GM23248 (cell line): ENCODE measurements at regions not wholly inside any gene's neighbourhood (a gene's known extent, or its start where the extent isn't known, plus 50 kb on each side); places are given as distances from the start of the nearest gene placed in this dataset.

Experiments used
- DNase-seq: peaks from one replicate; pipeline ENCODE4 v3.0.0-alpha.2; 2015
- H2AFZ ChIP-seq: fragments of 200-600 bp; sonication (generic); 2 replicates; pipeline ENCODE4 v1.6.1; 2016; ENCODE audit warnings: antibody characterized with exemption
- H3F3A ChIP-seq: fragments of 200-600 bp; sonication (generic); 2 replicates; pipeline ENCODE4 v1.6.1; 2016; ENCODE audit warnings: mild to moderate bottlenecking, antibody characterized with exemption, mixed run types; ENCODE audit not compliant: insufficient read depth
- H3K27ac ChIP-seq: fragments of 200-600 bp; sonication (generic); 2 replicates; pipeline ENCODE4 v1.5.1; 2016; ENCODE audit warnings: mild to moderate bottlenecking
- H3K27me3 ChIP-seq: fragments of 200-600 bp; sonication (generic); replicated peaks from 2 replicates; pipeline ENCODE4 v1.6.1; 2016; ENCODE audit warnings: mild to moderate bottlenecking; ENCODE audit not compliant: insufficient read depth
- H3K36me3 ChIP-seq: fragments of 200-600 bp; sonication (generic); 2 replicates; pipeline ENCODE4 v1.6.1; 2016; ENCODE audit warnings: low read depth, mild to moderate bottlenecking
- H3K4me1 ChIP-seq: fragments of 200-600 bp; sonication (generic); 2 replicates; pipeline ENCODE4 v1.6.1; 2016; ENCODE audit warnings: mild to moderate bottlenecking; ENCODE audit not compliant: insufficient read depth
- H3K4me2 ChIP-seq: fragments of 200-600 bp; sonication (generic); one replicate; pipeline ENCODE4 v1.6.1; 2016; ENCODE audit warnings: mild to moderate bottlenecking; ENCODE audit not compliant: unreplicated experiment
- H3K4me3 ChIP-seq: fragments of 200-600 bp; sonication (generic); 2 replicates; pipeline ENCODE4 v1.5.1; 2016; ENCODE audit warnings: mild to moderate bottlenecking
- H3K79me2 ChIP-seq: fragments of 200-600 bp; sonication (generic); 2 replicates; pipeline ENCODE4 v1.6.1; 2016; ENCODE audit warnings: mild to moderate bottlenecking; ENCODE audit not compliant: insufficient read depth
- H3K9ac ChIP-seq: fragments of 200-600 bp; sonication (generic); 2 replicates; pipeline ENCODE4 v1.6.1; 2016; ENCODE audit warnings: mild to moderate bottlenecking
- H3K9me2 ChIP-seq: fragments of 200-600 bp; sonication (generic); 2 replicates; pipeline ENCODE4 v1.6.1; 2016; ENCODE audit warnings: mixed run types, mild to moderate bottlenecking, moderate library complexity; ENCODE audit not compliant: insufficient read depth
- H3K9me3 ChIP-seq: fragments of 200-600 bp; sonication (generic); one replicate; pipeline ENCODE4 v1.6.1; 2017; ENCODE audit warnings: low read depth
- H4K20me1 ChIP-seq: fragments of 200-600 bp; sonication (generic); 2 replicates; pipeline ENCODE4 v1.6.0; 2016; ENCODE audit not compliant: insufficient read depth
- EZH2 ChIP-seq: fragments of 200-600 bp; sonication (generic); IDR thresholded peaks from 2 replicates; pipeline ENCODE4 v1.6.1; 2018; ENCODE audit warnings: antibody characterized with exemption, mild to moderate bottlenecking; ENCODE audit not compliant: insufficient read depth, poor library complexity, severe bottlenecking
- EZH2phosphoT487 ChIP-seq: fragments of 200-600 bp; sonication (generic); IDR thresholded peaks from 2 replicates; pipeline ENCODE4 v1.6.1; 2018; ENCODE audit warnings: antibody characterized with exemption, moderate library complexity, mild to moderate bottlenecking, low read depth; ENCODE audit not compliant: insufficient read depth
- WGBS, 2 experiments: methylation state at CpG; one replicate each; pipeline ENCODE4 v1.1.6; 2015 to 2017; ENCODE audit warnings: low lambda C conversion rate in 2 of 2, low coverage in 1 of 2; ENCODE audit errors: missing lambda C conversion rate in 2 of 2; 5-methylcytosine and 5-hydroxymethylcytosine counted together
- in situ Hi-C: fragments of 300-500 bp; cut with MboI; formaldehyde crosslinking; loops from 2 replicates; pipeline ENCODE4 v1.15.0; 2020

DNA sequence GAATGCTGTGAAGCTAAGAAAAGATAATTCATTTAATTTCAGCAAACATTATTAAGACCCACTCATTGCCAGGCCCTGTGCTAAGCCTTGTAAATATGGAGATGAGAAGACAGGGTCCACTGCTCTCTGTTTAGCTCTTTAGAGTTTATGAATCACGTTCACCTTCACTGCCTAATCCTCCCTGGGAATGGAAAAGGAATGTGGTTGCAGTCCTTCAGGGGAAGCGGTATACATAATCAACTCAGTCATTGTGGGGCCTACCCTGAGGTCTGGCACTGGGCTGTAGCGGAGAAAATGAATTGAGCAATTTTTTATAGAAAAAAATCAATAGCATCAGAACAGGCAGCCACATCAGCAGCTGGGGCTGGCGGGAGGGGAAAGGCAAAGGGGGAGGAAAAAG, 412.1 kb upstream of the NFIA start:
- Histone ChIP-seq H2AFZ (no peak overlapping the region), H3K9me2 (no peaks in the 10 kb centered on the region), H3K27ac (no peak overlapping the region), H3K27me3 (no peaks in the 10 kb centered on the region), H3K36me3 (no peaks in the 10 kb centered on the region), H3K9me3 (no peaks in the 10 kb centered on the region), H3K79me2 (no peaks in the 10 kb centered on the region), H4K20me1 (no peaks in the 10 kb centered on the region), H3F3A (no peaks in the 10 kb centered on the region), H3K9ac (no peak overlapping the region), H3K4me2 (no peak overlapping the region), H3K4me1 (no peaks in the 10 kb centered on the region), H3K4me3 (no peak overlapping the region)
- TF ChIP-seq EZH2 (no peak), EZH2phosphoT487 (no peak)
- no peak for DNase-seq
- 41 to 44% methylated on average over 4 of the region's 4 CpGs for WGBS, 2 experiments
- in situ Hi-C loops, result no loop called here

DNA sequence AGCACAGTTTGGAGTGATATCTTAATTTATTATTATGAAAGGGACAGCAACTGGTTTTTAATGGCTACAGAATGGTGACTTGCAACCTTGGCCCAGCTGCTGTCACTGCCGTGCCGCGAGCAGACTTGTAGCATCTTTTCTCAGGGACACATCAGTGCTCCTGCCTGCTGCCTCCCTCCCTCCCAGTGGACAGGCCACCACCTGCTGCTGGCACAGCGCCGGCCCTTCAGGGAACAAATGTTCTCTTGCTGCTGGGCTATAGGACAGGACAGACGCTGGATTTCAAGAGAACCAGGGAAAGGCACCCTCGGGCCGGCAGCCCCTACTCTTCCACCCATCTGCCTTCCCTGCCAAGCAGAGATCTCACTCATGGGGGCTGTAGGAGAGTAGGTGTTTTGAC, 413.8 kb upstream of the NFIA start:
- Histone ChIP-seq H3K9ac (no peak overlapping the region), H3K79me2 (no peaks in the 10 kb centered on the region), H3K4me2 (no peak overlapping the region), H3K9me2 (no peaks in the 10 kb centered on the region), H3K9me3 (no peaks in the 10 kb centered on the region), H3K4me3 (no peak overlapping the region), H3F3A (no peaks in the 10 kb centered on the region), H3K36me3 (no peaks in the 10 kb centered on the region), H3K27me3 (no peaks in the 10 kb centered on the region), H4K20me1 (no peaks in the 10 kb centered on the region), H3K4me1 (no peaks in the 10 kb centered on the region), H2AFZ (no peak overlapping the region), H3K27ac (no peak overlapping the region)
- WGBS, 2 experiments, result 56 to 59% methylated on average over 8 of the region's 8 CpGs
- in situ Hi-C loops, result no loop called here
- TF ChIP-seq EZH2 (no peak), EZH2phosphoT487 (no peak)
- no peak for DNase-seq

DNA sequence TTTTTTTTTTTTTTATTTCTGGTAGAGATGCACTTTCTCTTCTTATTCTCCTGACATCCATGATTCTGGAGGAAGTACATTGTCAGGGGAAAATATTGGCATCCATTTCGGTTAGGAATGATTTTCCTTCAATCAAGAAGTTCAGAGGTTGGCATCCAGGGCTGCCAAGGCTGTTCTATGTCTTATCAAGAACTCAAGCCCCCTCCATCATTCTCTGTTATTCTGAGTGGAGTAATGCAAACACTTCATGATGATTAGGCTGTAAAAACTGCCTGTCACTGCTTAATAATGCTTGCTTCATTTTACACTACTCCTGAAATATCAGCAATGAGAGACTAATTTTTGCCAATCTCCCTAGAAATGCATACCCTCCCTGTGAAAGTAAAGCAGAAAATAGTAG, 417.1 kb upstream of the NFIA start:
- TF ChIP-seq EZH2phosphoT487, result no peak
- TF ChIP-seq EZH2, result no peak
- H3K4me1 ChIP-seq, result no peaks in the 10 kb centered on the region
- no peak overlapping the region for H2AFZ ChIP-seq
- H3K27ac ChIP-seq, result no peak overlapping the region
- H3K79me2 ChIP-seq, result no peaks in the 10 kb centered on the region
- H3K9ac ChIP-seq, result no peak overlapping the region
- no peak overlapping the region for H3K4me3 ChIP-seq
- DNase-seq, result no peak
- H3K27me3 ChIP-seq, result no peaks in the 10 kb centered on the region
- in situ Hi-C loops, result no loop called here
- no peaks in the 10 kb centered on the region for H4K20me1 ChIP-seq
- no peaks in the 10 kb centered on the region for H3K36me3 ChIP-seq
- no peak overlapping the region for H3K4me2 ChIP-seq
- H3K9me3 ChIP-seq, result no peaks in the 10 kb centered on the region
- no peaks in the 10 kb centered on the region for H3K9me2 ChIP-seq
- WGBS, 2 experiments, result 20 to 23% methylated on average over 1 of the region's 1 CpG
- H3F3A ChIP-seq, result no peaks in the 10 kb centered on the region

DNA sequence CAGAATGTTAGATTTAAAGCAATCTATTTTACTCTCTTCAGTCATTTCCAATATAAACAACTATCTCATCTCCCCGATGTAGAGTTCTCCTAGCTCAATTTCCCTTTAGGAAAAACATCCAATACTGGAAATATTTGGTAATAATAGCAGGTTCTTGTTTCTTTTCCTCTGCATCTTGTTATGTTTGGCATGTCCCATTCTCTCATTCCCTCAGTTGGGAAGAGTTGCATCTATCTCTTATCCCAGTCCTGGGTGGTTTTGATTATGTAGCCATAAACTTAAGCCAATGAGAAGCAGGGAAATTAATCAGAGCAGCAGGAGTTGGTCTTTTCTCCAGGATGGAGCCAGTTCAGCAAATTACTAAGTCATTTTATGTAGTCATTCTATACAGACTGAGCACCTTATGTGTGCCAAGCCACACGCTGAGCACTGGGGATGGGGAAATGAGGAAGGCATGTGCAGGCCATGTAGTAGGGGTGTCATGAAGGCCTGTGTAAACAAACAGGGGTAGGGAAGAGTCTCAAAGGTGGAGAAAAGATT, 418.2 kb upstream of the NFIA start:
- 10 to 13% methylated on average over 2 of the region's 2 CpGs for WGBS, 2 experiments
- no peak overlapping the region for H3K27ac ChIP-seq
- H3K9ac ChIP-seq, result no peak overlapping the region
- H3K9me2 ChIP-seq, result no peaks in the 10 kb centered on the region
- H3K9me3 ChIP-seq, result no peaks in the 10 kb centered on the region
- in situ Hi-C loops, result no loop called here
- DNase-seq, result no peak
- H3K79me2 ChIP-seq, result no peaks in the 10 kb centered on the region
- H4K20me1 ChIP-seq, result no peaks in the 10 kb centered on the region
- no peak overlapping the region for H3K4me3 ChIP-seq
- H3K4me1 ChIP-seq, result no peaks in the 10 kb centered on the region
- TF ChIP-seq EZH2phosphoT487, result no peak
- no peak for TF ChIP-seq EZH2
- H3K27me3 ChIP-seq, result no peaks in the 10 kb centered on the region
- H3K4me2 ChIP-seq, result no peak overlapping the region
- H3F3A ChIP-seq, result no peaks in the 10 kb centered on the region
- H2AFZ ChIP-seq, result no peak overlapping the region
- H3K36me3 ChIP-seq, result no peaks in the 10 kb centered on the region
